ENCODE measurements at regions not wholly inside any gene's neighbourhood (a gene's known extent, or its start where the extent isn't known, plus 50 kb on each side); places are given as distances from the start of the nearest gene placed in this dataset.
"Not testable (repeated sequence)": the region's sequence is repeated elsewhere in the genome, so short reads cannot be mapped to it uniquely, and the experiment has no call there.

- no peak for DNase-seq (ENCODE audit: low read depth in 2 of 2)
These were observed 150.8 kb downstream of the RBMX2 start for GRCh38 chrX:130552444-130553073.

GRCh38 chrX:130555341-130555740 is 153.6 kb downstream of the RBMX2 start:
- no peak for DNase-seq (ENCODE audit: low read depth in 2 of 2)

- DNase-seq (ENCODE audit: low read depth in 2 of 2): no peak
These were observed 154.0 kb downstream of the RBMX2 start for GRCh38 chrX:130555757-130556156.

GRCh38 chrX:130556951-130557350 is 155.2 kb downstream of the RBMX2 start:
- no peak for DNase-seq (ENCODE audit: low read depth in 2 of 2)

- DNase-seq (ENCODE audit: low read depth in 2 of 2): no peak
These were observed 158.8 kb downstream of the RBMX2 start for GRCh38 chrX:130560544-130560943.

- no peak for DNase-seq (ENCODE audit: low read depth in 2 of 2)
These were observed 160.1 kb downstream of the RBMX2 start for GRCh38 chrX:130561930-130562329.

GRCh38 chrX:130563476-130563875 is 161.7 kb downstream of the RBMX2 start:
- no peak for DNase-seq (ENCODE audit: low read depth in 2 of 2)

GRCh38 chrX:130566028-130566683 is 164.4 kb downstream of the RBMX2 start:
- no peak for DNase-seq (ENCODE audit: low read depth in 2 of 2)

- DNase-seq (ENCODE audit: low read depth in 2 of 2): not testable (repeated sequence)
These were observed 171.2 kb downstream of the RBMX2 start for GRCh38 chrX:130573030-130573429.
